ENCODE measurements at regions not wholly inside any gene's neighbourhood (a gene's known extent, or its start where the extent isn't known, plus 50 kb on each side); places are given as distances from the start of the nearest gene placed in this dataset.

- no peak for TF ChIP-seq POLR2A (IDR thresholded peaks at IDR 0.05)
- TF ChIP-seq, protein P1, sequence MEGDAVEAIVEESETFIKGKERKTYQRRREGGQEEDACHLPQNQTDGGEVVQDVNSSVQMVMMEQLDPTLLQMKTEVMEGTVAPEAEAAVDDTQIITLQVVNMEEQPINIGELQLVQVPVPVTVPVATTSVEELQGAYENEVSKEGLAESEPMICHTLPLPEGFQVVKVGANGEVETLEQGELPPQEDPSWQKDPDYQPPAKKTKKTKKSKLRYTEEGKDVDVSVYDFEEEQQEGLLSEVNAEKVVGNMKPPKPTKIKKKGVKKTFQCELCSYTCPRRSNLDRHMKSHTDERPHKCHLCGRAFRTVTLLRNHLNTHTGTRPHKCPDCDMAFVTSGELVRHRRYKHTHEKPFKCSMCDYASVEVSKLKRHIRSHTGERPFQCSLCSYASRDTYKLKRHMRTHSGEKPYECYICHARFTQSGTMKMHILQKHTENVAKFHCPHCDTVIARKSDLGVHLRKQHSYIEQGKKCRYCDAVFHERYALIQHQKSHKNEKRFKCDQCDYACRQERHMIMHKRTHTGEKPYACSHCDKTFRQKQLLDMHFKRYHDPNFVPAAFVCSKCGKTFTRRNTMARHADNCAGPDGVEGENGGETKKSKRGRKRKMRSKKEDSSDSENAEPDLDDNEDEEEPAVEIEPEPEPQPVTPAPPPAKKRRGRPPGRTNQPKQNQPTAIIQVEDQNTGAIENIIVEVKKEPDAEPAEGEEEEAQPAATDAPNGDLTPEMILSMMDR (IDR thresholded peaks at IDR 0.05): no peak
- TF ChIP-seq POLR2AphosphoS5 (IDR thresholded peaks at IDR 0.05): no peak
Measured at GRCh38 chr3:66656609-66657008, 155.8 kb upstream of the LRIG1 start.

All from transverse colon (tissue), 4 donors.